PC-9 (cell line): ENCODE measurements at regions not wholly inside any gene's neighbourhood (a gene's known extent, or its start where the extent isn't known, plus 50 kb on each side); places are given as distances from the start of the nearest gene placed in this dataset.
A peak's percentile ranks its signal among the peaks of the same experiment; 100 is the strongest.

Experiments used
- CTCF ChIP-seq: fragments of 200-600 bp; sonication (generic); conservative IDR thresholded peaks from 2 replicates; pipeline ENCODE4 v1.6.1; 2017; ENCODE audit warnings: mixed run types, antibody characterized with exemption, mild to moderate bottlenecking, moderate library complexity
- EZH2 ChIP-seq: fragments of 200-600 bp; sonication (generic); IDR thresholded peaks from 2 replicates; pipeline ENCODE4 v1.8.0; 2017; ENCODE audit warnings: antibody characterized with exemption, low read depth

GRCh38 chr2:205885492-205886099, 200.4 kb downstream of the INO80D start:
- TF ChIP-seq EZH2, result no peak
- TF ChIP-seq CTCF, result peak; percentile 84
